Left ventricle myocardium inferior (tissue), 1 donor: ENCODE measurements at regions not wholly inside any gene's neighbourhood (a gene's known extent, or its start where the extent isn't known, plus 50 kb on each side); places are given as distances from the start of the nearest gene placed in this dataset.

Experiments used
- DNase-seq: peaks from one replicate; pipeline ENCODE4 v3.0.0-alpha.2; 2020
- H3K27ac ChIP-seq: fragments of 200-600 bp; replicated peaks from 2 replicates; pipeline ENCODE4 v1.8.0; 2021
- H3K27me3 ChIP-seq: fragments of 200-600 bp; 2 replicates; pipeline ENCODE4 v1.8.0; 2021; ENCODE audit warnings: low read depth
- H3K36me3 ChIP-seq: fragments of 200-600 bp; 2 replicates; pipeline ENCODE4 v1.8.0; 2021
- H3K4me1 ChIP-seq: fragments of 200-600 bp; 2 replicates; pipeline ENCODE4 v1.8.0; 2021
- H3K4me3 ChIP-seq: fragments of 200-600 bp; 2 replicates; pipeline ENCODE4 v1.8.0; 2021; ENCODE audit warnings: mild to moderate bottlenecking, moderate library complexity
- H3K9me3 ChIP-seq: fragments of 200-600 bp; replicated peaks from 2 replicates; pipeline ENCODE4 v1.8.0; 2021
- intact Hi-C: fragments of 100-400 bp; cut with micrococcal nuclease; formaldehyde crosslinking; loops from one replicate; pipeline ENCODE4 v1.11.0; 2022
- TF ChIP-seq, protein P1 (sequence below): fragments of 200-600 bp; IDR thresholded peaks from 2 replicates; pipeline ENCODE4 v1.8.0; 2021; ENCODE audit warnings: antibody characterized with exemption, mild to moderate bottlenecking, borderline replicate concordance
- donor health status: DM: no; HTN: yes; CAD: no; lungs with severe emphysema.

DNA sequence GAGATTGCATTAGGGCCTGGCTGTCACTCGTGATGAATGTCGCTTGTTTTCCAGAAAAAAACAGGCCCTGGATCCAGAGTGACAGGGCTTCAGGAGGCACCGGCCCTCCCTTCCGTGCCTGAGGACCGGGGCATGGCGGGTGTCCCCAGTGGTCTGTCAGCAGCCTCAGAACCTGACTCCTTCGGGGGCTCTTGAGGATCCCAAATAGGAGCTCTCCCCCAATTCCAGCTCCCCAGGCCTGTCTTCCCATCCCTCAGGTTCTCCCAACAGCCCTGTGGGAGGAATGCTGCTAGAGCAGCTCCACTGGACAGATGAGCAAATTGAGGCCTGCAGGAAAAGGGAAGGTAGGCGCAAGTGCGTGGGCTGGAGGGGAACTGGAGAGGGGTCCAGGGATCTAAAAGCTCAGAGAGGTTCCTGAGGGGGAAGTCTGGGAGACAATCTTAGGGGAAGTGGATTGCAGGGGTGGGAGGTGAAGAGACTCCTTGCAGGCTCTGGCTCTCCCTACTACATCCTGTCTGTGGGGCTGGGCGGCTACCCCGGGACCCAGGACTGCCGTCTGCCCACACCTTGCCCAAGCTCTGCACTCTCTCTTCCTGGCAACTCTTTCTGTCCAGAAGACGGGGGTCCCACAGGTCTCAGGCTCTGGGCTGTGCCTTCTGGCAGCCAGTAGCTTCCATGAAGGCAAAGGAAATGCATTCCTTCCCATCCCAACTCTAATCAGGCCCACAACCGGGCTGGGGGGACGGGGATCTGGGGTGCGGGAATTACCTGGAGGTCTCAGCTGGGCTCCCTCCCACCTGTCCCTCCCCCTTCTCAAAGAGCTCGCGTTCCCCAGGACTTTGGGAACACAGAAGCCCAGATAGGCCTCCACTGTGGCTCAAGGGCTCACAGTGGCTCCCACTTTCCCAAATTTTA, 105.7 kb upstream of the CASZ1 start:
- Histone ChIP-seq H3K27ac (no peak overlapping the region), H3K36me3 (no peaks in the 10 kb centered on the region), H3K4me1 (no peaks in the 10 kb centered on the region), H3K4me3 (no peak overlapping the region), H3K9me3 (no peaks in the 10 kb centered on the region), H3K27me3 (peaks cover 84% of the 10 kb centered on the region)
- TF ChIP-seq, protein P1, sequence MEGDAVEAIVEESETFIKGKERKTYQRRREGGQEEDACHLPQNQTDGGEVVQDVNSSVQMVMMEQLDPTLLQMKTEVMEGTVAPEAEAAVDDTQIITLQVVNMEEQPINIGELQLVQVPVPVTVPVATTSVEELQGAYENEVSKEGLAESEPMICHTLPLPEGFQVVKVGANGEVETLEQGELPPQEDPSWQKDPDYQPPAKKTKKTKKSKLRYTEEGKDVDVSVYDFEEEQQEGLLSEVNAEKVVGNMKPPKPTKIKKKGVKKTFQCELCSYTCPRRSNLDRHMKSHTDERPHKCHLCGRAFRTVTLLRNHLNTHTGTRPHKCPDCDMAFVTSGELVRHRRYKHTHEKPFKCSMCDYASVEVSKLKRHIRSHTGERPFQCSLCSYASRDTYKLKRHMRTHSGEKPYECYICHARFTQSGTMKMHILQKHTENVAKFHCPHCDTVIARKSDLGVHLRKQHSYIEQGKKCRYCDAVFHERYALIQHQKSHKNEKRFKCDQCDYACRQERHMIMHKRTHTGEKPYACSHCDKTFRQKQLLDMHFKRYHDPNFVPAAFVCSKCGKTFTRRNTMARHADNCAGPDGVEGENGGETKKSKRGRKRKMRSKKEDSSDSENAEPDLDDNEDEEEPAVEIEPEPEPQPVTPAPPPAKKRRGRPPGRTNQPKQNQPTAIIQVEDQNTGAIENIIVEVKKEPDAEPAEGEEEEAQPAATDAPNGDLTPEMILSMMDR = no peak
- DNase-seq = no peak
- intact Hi-C loops = no loop called here

DNA sequence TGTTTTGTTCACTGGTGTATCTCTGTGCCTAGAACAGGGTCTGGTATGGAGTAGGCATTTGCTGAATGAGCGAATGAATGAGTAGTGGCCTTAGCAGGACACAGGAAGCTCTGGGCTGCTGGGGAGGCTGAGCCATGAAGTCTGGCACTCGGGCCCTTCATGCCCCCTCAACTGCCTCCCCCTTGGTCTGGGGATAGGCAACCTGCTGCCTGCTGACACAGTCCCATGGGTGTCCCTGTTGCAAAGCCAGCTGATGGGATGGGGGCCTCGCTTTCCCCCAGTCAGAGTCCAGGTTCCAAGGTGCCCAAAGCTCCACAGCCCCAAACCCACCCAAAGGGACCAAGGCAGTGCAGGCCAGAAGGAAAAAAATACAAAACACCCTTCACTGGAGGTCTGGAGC, 107.0 kb upstream of the CASZ1 start:
- H3K27me3 ChIP-seq = peaks cover 90% of the 10 kb centered on the region

DNA sequence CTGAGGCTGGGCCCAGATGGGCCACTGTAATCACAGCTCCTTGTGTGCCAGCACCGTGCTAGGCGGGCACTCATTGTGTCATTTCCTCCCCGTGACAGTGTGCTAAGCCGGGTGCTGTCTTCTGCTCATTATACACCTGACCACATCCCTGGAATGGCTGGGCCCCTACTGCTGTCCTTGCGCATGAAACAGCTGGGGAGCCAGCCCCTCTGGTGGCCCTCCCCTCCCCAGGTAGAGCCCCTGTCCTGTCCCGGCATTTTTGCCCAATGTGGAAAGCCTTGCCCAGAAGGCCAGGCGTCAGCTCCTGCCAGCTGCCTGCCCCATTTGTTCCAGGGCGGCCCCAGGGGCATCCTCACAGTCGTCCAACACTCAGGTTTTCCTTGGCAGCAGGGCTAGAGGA, 107.4 kb upstream of the CASZ1 start:
- Histone ChIP-seq H3K27ac (no peak overlapping the region), H3K36me3 (no peaks in the 10 kb centered on the region), H3K27me3 (peaks cover 90% of the 10 kb centered on the region), H3K4me1 (no peaks in the 10 kb centered on the region), H3K4me3 (no peak overlapping the region), H3K9me3 (no peaks in the 10 kb centered on the region)
- TF ChIP-seq, protein P1 = no peak
- no peak for DNase-seq
- intact Hi-C loops = no loop called here

More for the DNA sequence above, 107.0 kb upstream of the CASZ1 start:
- no peak for DNase-seq
- H3K9me3 ChIP-seq = no peaks in the 10 kb centered on the region
- TF ChIP-seq, protein P1 = no peak
- H3K4me3 ChIP-seq = no peak overlapping the region
- H3K27ac ChIP-seq = no peak overlapping the region
- no peaks in the 10 kb centered on the region for H3K36me3 ChIP-seq
- intact Hi-C loops = no loop called here
- H3K4me1 ChIP-seq = no peaks in the 10 kb centered on the region

DNA sequence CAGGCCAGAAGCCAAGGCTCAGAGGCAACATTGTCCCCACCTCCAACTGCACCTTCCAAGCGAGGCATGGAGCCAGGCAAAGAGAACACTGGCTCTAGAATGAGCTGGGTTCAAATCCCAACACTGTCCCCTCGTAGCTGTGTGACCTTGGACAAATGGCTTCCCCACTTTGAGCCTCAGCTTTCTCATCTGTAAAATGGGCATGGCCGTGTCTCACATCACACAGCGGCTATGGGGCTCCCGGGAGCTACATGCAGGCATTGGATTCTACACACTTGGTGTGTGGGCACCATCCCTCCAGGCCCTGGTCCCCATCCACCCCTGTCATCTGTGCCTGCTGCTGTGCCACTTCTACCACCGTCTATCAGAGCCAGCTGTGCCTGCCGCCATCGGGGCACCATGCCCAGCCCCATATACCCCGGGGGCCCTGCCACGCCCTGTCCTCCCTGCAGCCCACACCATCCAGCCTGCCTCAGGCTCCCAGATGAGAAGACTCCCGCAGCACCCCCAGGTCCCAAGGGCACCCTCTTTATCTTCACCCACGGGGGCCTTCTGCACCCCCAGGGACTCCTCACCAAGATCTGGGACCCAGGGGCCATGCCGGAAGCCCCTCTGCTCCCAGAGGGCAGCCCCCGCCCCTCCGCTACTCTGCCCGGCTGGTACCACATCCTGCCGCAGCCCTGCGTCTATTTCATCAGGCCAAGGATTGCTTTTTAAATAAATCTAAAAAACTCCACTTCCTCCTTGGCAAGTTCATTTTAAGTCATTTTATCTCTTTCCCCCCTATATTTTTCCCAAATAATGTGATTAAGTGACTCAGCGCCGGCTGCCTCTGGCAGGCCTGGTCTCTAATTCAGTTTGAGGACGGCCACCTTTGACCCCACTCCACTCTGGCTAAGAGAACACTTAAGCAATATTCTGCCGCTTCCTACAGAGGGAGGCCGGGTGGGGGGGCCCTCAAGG, 107.8 kb upstream of the TARDBP start:
- H3K27me3 ChIP-seq = peaks cover 88% of the 10 kb centered on the region
- intact Hi-C loops = no loop called here

More for the DNA sequence above, 107.8 kb upstream of the TARDBP start:
- Histone ChIP-seq H3K36me3 (no peaks in the 10 kb centered on the region), H3K27ac (no peak overlapping the region), H3K4me1 (no peaks in the 10 kb centered on the region), H3K9me3 (no peaks in the 10 kb centered on the region), H3K4me3 (no peak overlapping the region)
- no peak for DNase-seq
- TF ChIP-seq, protein P1 = no peak
